BJ (cell line): ENCODE measurements at regions not wholly inside any gene's neighbourhood (a gene's known extent, or its start where the extent isn't known, plus 50 kb on each side); places are given as distances from the start of the nearest gene placed in this dataset.

Source experiments
- CTCF ChIA-PET: fragments of 350-600 bp; formaldehyde crosslinking; extraction: SDS; loops from one replicate; lab custom pipeline; 2021; ENCODE audit warnings: antibody characterized with exemption, inconsistent platforms; lab: Yijun Ruan, JAX
- POLR2A ChIA-PET: fragments of 300-600 bp; sonication (Branson Sonifier 250); formaldehyde crosslinking; extraction: SDS; loops from one replicate; lab custom pipeline; 2021; ENCODE audit warnings: antibody characterized with exemption; lab: Charles Lee
- DNase-seq: peaks from one replicate; pipeline ENCODE4 v3.0.0-alpha.2; 2011; ENCODE audit warnings: low read depth
- H3K27me3 ChIP-seq: 2 replicates; pipeline ENCODE4 v1.6.0; 2011; ENCODE audit warnings: low read length; ENCODE audit not compliant: control insufficient read depth, insufficient read depth
- H3K36me3 ChIP-seq: 2 replicates; pipeline ENCODE4 v1.5.1; 2011; ENCODE audit warnings: low read length; ENCODE audit not compliant: control insufficient read depth, insufficient read depth
- H3K4me3 ChIP-seq: 2 replicates; pipeline ENCODE4 v1.5.1; 2011; ENCODE audit warnings: low read depth, mild to moderate bottlenecking, control low read depth, low read length
- CTCF ChIP-seq: IDR thresholded peaks from 2 replicates; pipeline ENCODE4 v1.5.1; 2011; ENCODE audit warnings: low read depth, mild to moderate bottlenecking, control low read depth, inconsistent platforms, low read length, moderate library complexity; ENCODE audit not compliant: insufficient read depth

GRCh38 chr6:165045631-165046030 lies 263.8 kb downstream of the C6orf118 start:
- no peaks in the 10 kb centered on the region for H3K36me3 ChIP-seq
- DNase-seq: no peak
- ChIA-PET POLR2A (no interaction called here), CTCF (no interaction called here)
- H3K4me3 ChIP-seq: no peak overlapping the region
- no peak for TF ChIP-seq CTCF
- H3K27me3 ChIP-seq: no peaks in the 10 kb centered on the region

GRCh38 chr6:165042912-165043311 lies 266.5 kb downstream of the C6orf118 start:
- TF ChIP-seq CTCF: no peak
- Histone ChIP-seq H3K27me3 (no peaks in the 10 kb centered on the region), H3K4me3 (no peak overlapping the region), H3K36me3 (no peaks in the 10 kb centered on the region)
- ChIA-PET POLR2A (no interaction called here), CTCF (no interaction called here)
- DNase-seq: no peak

- no peak for DNase-seq
- no peak for TF ChIP-seq CTCF
- Histone ChIP-seq H3K36me3 (no peaks in the 10 kb centered on the region), H3K4me3 (no peak overlapping the region), H3K27me3 (no peaks in the 10 kb centered on the region)
- CTCF ChIA-PET: no interaction called here
- POLR2A ChIA-PET: no interaction called here
Observed at GRCh38 chr6:165040440-165040839, 269.0 kb downstream of the C6orf118 start.

- TF ChIP-seq CTCF: no peak
- Histone ChIP-seq H3K27me3 (no peaks in the 10 kb centered on the region), H3K36me3 (no peaks in the 10 kb centered on the region), H3K4me3 (no peak overlapping the region)
- POLR2A ChIA-PET: no interaction called here
- CTCF ChIA-PET: no interaction called here
- DNase-seq: no peak
Observed at GRCh38 chr6:165034271-165034741, 275.1 kb downstream of the C6orf118 start.

- ChIA-PET CTCF (no interaction called here), POLR2A (no interaction called here)
- no peak for TF ChIP-seq CTCF
- Histone ChIP-seq H3K4me3 (no peak overlapping the region), H3K36me3 (no peaks in the 10 kb centered on the region), H3K27me3 (no peaks in the 10 kb centered on the region)
- DNase-seq: no peak
Observed at GRCh38 chr6:165031502-165031901, 277.9 kb downstream of the C6orf118 start.
